Neural cell (in vitro differentiated cells): ENCODE measurements at regions not wholly inside any gene's neighbourhood (a gene's known extent, or its start where the extent isn't known, plus 50 kb on each side); places are given as distances from the start of the nearest gene placed in this dataset.

Experiments used
- EP300 ChIP-seq: fragments of 450-650 bp; conservative IDR thresholded peaks from 2 replicates; pipeline ENCODE4 v1.6.1; 2014; ENCODE audit warnings: antibody characterized with exemption, mild to moderate bottlenecking, moderate library complexity; ENCODE audit not compliant: poor library complexity, severe bottlenecking
- MXI1 ChIP-seq: fragments of 450-650 bp; conservative IDR thresholded peaks from 2 replicates; pipeline ENCODE4 v1.6.1; 2014; ENCODE audit warnings: antibody characterized with exemption, mild to moderate bottlenecking; ENCODE audit not compliant: poor library complexity, severe bottlenecking
- RAD21 ChIP-seq: fragments of 450-650 bp; conservative IDR thresholded peaks from 2 replicates; pipeline ENCODE4 v1.6.1; 2014; ENCODE audit warnings: antibody characterized with exemption, mild to moderate bottlenecking, moderate library complexity
- TAF1 ChIP-seq: IDR thresholded peaks from 2 replicates; pipeline ENCODE4 v1.6.1; 2012; ENCODE audit warnings: low read depth
- TF ChIP-seq, protein P1 (sequence below): fragments of 450-650 bp; IDR thresholded peaks from 2 replicates; pipeline ENCODE4 v1.5.1; 2014; ENCODE audit warnings: antibody characterized with exemption, mild to moderate bottlenecking, moderate library complexity; ENCODE audit not compliant: poor library complexity, severe bottlenecking

GRCh38 chr4:157781361-157781760 is 391.5 kb downstream of the GASK1B start:
- no peak for TF ChIP-seq MXI1
- TF ChIP-seq, protein P1, sequence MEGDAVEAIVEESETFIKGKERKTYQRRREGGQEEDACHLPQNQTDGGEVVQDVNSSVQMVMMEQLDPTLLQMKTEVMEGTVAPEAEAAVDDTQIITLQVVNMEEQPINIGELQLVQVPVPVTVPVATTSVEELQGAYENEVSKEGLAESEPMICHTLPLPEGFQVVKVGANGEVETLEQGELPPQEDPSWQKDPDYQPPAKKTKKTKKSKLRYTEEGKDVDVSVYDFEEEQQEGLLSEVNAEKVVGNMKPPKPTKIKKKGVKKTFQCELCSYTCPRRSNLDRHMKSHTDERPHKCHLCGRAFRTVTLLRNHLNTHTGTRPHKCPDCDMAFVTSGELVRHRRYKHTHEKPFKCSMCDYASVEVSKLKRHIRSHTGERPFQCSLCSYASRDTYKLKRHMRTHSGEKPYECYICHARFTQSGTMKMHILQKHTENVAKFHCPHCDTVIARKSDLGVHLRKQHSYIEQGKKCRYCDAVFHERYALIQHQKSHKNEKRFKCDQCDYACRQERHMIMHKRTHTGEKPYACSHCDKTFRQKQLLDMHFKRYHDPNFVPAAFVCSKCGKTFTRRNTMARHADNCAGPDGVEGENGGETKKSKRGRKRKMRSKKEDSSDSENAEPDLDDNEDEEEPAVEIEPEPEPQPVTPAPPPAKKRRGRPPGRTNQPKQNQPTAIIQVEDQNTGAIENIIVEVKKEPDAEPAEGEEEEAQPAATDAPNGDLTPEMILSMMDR: no peak
- no peak for TF ChIP-seq EP300
- no peak for TF ChIP-seq TAF1
- no peak for TF ChIP-seq RAD21
